HG03139 (cell line): ENCODE measurements at regions not wholly inside any gene's neighbourhood (a gene's known extent, or its start where the extent isn't known, plus 50 kb on each side); places are given as distances from the start of the nearest gene placed in this dataset.

Experiments
- ATAC-seq: cut with Tn5 transposase; IDR thresholded peaks from one replicate; pipeline ENCODE4 v1.9.1; 2021; ENCODE audit not compliant: unreplicated experiment

DNA sequence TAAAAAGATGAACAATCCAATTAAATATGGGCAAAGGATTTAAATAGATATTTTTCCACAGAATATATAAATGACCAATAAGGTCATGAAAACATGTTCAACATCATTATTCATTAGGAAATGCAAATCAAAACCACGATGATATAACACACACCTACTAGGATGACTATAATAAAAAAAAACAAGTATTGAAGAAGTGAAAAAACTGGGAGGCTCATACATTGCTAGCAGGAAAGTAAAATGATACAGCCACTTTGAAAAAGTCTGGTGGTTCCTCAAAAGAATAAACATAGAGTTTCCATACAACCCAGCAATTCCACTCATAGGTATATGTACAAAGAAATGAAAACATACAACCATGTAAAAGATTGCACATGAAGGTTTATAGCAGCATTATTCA, 75.7 kb upstream of the RAB4A start:
- no peak for ATAC-seq

DNA sequence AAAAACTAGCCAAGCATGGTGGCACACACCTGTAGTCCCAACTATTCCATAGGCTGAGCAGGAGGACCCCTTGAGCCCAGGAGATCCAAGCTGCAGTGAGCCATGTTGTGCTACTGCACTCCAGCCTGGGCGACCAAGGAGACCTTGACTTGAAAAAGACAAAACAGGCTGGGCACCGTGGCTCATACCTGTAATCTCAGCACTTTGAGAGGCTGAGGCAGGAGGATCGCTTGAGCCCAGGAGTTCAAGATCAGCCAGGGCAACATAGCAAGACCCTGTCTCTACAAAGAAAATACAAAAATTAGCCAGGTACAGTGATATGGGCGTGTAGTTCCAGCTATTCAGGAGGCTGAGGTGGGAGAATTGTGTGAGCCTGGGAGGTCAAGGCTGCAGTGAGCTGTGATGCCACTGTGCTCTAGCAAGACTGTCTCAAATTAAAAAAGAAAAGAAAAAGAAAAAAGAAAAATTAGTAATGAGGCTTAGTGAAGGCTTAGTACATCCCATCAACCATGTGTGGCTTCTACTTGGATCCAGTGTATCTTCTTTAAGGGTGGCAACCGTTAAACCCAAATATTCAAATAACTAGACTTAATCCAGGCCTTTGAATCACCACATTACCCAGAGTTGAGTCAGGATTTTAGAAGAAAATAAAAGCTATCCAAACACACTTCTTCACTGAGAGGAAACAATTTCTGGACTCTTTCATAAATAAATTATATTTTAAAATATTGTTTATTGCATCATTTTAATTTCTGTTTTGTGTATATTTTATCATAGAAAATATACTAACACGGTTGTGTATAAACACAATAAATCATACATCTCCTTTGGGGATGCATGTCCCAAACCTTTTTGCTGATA, 74.3 kb upstream of the RAB4A start:
- ATAC-seq = no peak

DNA sequence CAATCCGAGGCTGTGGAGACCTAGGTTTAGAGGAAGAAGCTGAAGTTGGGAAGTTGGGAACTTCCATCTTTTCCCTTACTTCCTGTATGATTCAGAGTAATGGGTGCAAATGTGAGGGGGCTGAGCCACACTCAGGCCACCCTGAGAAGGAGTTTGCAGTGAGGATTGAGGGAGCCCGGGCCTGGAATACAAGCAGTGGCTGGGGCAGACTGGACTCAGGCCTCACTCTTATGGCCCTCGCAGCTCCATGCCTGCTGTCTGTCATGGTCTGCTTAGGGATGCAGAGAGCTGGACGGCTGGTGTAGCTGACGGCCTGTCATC, 73.7 kb upstream of the RAB4A start:
- no peak for ATAC-seq

DNA sequence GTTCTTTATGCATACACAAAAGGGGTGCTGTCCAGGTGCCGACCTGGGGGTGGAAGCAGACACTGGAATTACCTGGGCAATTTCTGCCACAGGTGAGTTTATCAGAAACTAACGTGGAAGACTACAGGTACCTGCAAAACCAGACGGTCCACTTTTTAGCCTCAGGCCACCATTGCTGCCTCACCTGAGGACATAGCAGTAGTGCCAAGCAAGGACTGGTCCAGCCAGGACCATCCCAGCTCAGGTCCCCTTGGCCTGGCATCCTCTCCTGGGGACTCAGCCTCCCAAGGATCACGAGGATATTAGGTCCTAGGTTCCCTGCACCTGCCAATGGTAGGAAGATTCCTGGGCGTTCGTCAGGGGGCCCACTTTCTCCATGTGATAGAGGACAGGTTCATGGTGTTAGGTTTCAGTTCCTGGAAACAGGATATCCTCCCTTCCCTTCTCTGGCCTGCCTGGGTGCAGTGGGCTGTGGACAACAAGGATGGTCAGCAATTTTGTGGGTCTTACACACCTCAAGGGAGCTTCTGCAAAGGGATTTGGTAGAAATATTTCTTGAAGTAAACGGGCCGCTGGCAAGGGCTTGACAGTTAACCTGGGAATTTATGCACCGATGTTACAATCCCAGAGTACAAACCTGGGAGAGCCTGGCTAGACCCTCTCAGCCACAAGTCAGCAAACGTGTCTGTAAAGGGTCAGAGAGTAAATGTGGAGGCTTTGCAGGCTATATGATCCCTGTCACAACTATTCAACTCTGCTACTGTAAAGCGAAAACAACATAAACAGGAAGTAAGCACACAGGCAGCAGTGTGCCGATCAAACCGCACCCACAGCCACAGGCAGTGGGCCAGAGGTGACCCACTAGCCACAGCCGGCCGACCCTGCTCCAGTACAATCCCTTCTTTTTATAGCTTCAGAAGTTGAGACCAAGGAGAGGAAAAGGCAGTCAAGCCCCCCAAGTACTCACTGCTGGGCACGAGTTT, 71.4 kb upstream of the RAB4A start:
- ATAC-seq = no peak

DNA sequence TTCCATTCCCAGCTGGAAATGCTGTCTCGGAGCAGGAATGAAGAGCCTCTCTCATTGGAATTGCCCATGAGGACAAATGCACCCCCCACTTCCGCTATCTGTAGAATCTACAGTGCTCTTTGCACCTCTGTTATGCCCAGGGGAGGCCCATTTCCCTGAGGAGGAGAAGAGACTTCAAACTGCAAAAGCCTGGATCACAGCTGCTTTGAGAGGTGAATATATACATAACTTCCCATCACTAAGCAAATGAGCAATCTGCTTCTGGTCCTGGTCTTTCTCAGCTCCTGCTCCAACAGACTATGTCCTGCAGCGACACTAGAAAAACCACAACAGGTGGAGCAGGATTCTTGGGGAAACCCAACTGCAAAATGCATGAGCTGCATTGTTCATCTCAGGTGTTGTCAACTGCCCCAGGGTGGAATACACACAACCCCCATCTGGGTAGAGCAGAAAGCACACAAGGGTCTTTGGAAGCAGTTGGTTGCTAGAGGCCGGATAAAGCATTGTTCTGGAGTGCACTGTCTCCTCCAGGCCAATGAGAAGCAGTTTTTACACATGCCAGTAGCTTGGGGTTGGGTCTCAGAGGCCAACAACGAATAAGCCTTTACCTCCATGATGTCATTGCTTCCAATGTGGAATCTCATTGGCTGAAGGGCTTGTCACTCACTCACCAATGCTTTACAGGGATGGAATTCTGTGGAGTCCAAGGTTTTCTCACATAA, 67.7 kb upstream of the RAB4A start:
- no peak for ATAC-seq

DNA sequence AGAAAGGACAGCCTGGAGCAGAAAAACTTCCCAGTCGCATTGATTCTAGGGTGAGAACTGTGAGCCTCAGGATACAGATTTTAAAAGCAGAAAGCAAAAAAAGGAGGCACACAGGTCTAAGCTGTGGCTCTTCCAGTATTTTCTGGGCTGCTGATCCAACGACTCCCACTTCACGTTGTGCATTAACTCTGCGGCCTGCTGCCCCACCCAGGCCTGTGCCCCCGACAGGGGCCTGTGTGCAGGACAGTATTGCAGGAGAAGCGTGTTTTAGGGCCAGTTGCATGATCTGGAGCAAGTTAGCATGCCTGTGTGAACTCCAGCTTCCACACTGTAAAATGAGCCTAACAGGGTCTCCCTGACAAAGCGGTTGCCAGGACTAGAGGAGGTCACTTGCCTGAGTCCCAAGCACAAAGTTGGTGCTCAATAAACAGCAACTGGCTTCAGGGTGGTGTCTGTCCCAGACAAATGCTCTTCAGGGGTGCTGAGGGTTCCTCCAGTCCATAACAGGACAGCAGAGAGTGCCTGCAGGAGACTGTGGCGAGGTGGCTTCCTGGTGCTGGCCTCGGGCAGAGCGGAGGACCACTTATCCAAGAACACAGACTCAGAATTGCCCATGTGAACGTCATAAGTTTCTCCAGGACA, 66.8 kb upstream of the RAB4A start:
- ATAC-seq = no peak

DNA sequence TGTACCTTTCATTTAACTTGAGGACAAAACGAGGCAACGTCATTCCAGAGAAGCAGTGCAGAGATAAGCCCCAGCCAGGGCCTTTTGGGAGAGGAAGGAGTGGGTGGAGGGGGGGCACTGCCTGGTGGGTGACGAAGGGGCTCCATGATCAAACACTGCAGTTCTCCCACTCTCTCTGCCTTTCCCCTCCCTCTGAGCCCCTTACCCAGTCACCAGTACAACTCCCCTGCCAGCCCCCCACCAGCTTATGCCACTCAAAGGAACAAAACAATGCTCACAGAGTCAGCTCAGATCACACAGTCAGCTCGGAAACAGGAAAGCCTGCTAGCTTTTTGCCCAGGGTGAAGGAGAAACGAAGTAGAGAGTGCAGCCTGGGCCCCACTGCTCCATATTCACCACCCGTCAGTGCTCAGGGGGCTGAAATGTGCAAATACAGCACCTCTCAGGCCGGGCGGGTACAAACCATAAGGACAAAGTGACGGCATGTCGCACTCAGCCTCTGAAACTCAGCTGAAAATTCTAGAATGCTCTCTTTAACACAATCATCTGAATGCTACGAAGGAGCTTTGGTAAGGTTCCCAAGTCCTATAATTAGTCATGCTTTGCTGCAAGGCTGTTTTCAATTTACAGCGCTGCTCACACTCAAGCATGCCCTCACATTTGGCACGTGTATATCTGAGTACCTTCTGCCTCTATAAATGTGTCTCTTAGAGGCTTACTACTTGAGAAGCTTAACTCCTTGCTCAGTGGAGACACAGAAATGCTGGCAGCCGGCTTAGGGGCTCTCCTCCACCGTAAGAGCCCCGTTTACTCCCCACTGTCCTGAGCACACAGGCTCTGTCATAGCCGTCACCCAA, 65.8 kb upstream of the RAB4A start:
- no peak for ATAC-seq

DNA sequence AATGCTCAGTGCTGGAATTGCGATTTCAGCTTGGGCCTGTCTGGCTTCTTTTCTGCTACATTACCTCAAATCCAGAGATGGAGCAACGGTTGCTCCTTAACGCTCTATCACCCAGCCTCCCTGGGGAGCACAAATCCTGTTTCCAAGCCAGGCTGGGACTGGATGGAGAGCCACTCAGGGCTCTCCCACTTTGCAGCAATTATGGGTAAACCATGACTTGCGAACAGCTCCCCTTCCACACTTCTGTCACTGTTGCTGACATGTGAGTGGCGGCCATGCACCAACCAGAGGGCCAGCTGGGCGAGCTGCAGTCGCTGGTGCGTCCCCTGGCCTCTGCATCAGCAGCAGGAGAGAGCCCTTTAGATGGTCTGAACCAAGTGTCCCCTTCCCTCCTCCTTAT, 65.1 kb upstream of the RAB4A start:
- no peak for ATAC-seq

DNA sequence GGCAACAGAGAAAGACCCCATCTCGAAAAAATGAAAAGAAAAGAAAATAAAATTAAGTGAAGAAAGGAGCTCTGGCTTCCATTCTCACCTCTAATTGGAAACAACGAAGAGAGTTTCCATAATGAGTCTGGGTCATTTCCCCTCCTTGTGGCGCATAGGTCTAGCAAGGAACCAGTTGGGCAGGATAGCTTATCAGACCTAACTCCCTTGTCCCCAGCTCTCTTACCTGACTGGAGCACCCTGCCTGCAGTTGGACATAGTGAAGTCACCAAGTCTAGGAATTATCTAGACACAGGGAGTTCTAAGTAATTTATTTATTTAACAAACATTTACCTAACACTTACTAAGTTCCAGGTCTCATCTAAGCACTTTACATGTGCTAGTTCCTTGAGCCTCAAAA, 63.0 kb upstream of the RAB4A start:
- ATAC-seq = no peak

DNA sequence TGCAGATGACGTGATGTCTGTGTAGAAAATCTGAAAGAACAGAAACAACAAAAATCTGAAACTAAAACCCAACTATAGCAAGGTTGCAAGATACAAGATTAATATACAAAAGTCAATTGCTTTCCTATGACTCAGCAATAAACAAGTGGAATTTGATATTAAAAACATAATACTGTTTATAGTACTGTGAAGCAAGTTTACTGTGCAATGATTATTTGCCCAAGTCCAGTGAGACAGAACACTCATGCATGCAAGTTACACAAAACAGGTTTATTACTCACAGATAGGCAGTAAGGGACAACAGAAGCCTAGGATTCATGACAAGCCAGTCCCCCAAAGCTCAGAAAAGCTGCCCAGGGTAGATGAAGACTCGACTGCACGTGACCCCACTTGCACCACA, 62.4 kb upstream of the RAB4A start:
- no peak for ATAC-seq

DNA sequence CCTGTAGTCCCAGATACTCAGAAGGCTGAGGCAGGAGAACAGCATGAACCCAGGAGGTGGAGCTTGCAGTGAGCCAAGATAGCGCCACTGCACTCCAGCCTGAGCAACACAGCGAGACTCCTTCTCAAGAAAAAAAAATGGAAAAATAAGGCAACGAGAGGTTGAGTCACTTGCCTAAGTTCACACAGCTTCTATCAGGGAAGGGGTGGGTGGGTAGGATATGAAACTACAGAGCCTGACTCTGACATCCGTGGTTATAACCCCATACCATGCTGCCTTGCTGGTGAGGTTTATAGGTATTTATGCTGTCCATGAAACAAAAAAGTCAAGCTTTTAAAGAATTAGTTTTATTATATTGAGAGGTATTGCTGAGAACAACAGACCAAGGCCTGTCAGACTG, 61.5 kb upstream of the RAB4A start:
- ATAC-seq = no peak

DNA sequence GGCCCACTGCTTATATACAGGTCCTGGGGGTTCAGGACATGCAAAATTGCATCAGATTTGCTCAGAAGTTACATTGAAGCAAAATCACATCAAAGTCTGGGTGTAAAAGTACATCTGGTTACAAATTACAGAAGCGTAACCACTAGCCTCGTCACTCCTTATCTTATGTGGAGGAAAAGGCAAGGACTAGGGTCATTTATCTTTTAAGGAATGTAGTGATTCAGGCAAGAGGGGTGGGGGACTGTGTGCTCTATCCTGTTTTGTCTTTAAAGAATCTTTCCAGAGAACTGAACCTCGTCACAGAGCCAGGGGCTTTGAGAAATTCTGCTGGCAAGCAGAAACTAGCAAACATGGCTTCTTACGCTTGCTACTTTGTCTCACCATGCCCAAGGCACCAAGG, 61.1 kb upstream of the RAB4A start:
- ATAC-seq = no peak

DNA sequence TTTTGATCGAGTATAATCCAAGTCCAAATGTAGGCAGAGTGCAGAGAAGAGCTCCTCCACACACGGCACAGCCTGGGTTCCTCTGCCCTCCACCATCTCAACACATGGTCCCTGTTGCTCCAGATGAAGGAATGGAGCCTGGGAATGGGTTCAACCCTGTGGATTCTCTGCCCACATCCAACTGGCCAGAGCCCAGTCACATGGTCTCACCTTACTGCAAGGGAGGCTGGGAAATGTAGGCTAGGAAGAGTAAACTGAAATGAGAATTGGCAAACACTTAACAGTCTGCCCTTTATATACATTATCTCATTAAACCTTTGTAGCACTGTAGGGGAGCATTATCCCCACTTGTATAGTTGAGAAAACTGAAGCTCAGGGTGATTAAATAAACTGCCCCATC, 60.1 kb upstream of the RAB4A start:
- ATAC-seq = no peak

DNA sequence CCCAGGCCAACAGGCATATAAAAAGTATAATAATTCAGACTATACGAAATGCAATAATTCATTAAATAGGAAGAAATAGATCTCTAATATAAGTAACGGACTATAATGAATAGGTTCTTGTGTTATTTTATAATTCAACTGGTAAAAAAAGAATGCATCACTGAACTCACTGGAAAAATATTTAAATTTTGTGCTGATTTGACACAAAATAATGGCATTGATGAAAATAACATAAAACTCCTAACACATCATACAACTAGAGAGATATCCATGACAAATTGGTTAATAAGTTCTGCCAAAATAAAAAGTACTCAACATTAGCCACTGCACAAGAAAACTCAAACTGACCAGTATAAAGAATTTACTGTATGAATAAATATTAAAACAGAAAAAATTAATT, 57.1 kb upstream of the RAB4A start:
- no peak for ATAC-seq

DNA sequence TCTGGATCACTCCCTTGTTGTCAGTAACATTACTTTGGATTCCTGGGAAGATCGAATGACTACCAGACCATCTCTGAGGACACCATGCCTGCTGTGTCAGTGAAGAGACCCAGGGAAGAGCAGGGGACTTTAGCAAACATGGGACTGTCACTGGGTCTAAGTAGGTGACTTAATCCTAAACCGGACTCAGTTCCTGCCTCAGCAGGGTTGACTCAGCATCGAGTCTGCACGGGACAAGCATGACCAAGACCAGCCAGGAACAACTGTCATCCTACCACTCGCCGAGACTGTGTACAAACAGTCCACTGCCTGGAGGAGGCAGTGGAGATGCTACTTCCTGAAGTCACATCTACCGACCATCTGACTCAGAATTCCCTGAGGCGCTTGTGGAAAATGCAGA, 53.2 kb upstream of the RAB4A start:
- ATAC-seq = no peak

DNA sequence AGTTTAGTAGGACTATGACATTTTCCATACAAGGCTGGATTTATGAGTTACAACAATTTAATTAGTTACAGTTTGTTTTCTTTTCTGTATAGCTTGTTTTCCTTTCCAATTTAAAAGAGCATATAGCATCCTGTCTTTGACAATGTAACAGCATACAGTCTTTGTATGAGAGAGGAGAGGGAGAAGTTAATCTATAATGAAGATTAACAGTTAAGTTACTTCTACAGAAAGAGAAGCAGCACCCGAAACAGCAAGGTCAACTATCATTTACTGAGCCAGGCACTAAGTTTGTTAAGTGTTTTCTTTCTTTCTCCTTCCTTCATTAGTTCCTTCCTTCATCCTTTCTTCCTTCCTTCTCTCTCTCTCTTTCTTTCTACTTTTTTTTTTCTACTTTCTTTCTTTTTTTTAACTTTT, 52.3 kb upstream of the RAB4A start:
- ATAC-seq = no peak

DNA sequence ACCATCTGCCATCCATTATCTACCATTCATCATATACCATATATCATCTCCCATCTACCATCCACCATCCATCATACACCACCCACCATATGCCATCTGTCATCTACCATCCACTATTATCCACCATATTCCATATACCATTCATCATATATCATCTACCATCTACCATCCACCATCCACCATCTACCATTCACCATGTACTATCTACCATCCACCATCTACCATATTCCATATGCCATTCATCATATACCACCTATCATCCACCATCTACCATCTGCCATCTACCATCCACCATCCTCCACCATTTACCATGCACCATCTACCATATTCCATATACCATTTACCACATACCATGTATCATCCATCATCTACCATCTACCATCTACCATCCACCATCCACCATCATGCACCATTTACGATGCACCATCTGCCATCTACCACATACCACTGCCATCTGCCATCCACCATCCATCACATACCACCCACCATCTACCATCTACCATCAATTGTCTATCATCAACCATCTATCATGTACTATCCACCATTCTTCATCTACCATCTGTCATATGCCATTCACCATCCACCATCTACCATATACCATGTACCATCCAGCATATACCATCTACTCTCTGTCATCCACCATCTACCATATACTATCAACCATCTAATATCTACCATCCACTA, 50.6 kb upstream of the RAB4A start:
- ATAC-seq = no peak

DNA sequence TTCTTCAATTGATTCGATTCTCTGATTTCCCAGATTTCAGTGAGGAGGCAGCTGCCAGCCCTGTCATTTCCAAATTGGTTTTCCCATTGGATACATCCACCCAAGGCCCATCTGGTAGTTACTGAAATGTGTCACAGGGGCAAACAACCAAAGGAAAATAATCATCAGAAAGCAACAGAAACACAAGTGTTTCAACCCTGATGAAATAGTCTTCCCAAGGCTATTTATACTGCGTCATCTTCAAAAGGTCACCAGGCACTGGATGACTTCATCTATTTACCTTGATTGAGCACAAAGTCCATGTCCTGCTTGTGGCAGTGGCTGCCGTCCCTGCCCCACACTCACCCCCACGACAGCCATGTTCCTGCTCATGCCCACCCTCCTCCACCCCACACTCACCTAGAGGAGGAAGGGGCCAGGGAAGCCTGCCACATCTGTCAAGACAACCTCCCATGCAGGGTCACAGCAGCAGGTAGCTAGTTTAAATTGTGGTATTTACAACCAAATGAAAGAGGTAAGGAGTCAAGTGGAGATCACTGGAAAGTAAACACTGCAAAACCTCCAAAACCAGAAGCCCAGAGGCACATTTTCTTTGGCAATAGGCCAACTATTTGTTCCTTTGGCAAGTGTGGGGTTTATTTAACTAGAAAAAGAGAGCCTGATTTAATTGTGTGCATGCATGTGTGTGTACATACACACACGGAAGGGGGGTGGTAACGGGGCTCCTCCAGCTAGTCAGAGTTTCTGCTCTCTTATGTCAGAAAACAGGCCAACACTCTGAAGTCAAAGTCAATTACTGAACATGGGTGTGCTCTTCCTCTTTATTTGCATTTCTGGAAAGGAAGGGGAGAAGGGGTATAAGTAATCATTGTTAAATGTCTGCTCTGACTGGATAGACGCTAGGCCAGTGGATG, 49.5 kb upstream of the RAB4A start:
- no peak for ATAC-seq
